GM19351 (cell line): ENCODE measurements at regions not wholly inside any gene's neighbourhood (a gene's known extent, or its start where the extent isn't known, plus 50 kb on each side); places are given as distances from the start of the nearest gene placed in this dataset.

ENCODE experiments used
- ATAC-seq: cut with Tn5 transposase; IDR thresholded peaks from one replicate; pipeline ENCODE4 v1.9.1; 2021; ENCODE audit warnings: mild to moderate bottlenecking, moderate library complexity; ENCODE audit not compliant: unreplicated experiment

DNA sequence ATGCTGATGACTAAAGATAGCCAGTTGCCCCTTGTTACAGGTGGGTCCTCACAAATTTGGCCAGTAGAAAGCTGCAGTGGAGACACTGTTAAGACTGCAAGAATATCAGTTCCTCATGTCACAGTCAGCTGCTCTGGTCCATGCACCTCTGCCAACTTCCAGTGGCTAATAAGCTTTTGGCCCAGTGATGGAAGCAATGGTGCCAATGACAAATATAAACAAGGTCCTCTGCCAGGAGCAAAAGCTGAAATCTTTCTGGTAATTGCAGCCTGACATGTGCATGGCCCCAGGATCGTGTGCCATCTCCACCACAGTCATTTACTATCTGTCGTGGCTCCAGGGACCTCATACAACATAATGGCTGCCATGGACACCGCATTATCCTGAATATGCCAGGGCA is 85.4 kb upstream of the TMEM260 start:
- no peak for ATAC-seq

DNA sequence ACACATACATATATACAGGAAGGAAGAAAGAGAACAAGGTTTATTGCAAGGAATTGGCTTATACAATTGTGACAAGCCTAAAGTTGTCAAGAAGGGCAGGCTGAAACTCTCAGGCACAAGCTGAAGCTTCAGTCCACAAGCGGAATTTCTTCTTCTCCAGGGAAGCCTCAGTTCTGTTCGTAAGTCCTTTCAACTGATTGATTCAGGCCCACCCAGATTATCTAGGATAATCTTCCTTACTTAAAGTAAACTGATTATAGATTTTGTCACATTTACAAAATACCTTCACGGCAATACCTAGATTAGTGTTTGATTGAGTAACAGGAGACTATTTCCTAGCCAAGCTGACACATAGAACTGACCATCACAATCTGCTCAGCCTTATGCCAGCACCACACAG is 81.5 kb upstream of the TMEM260 start:
- ATAC-seq: no peak

DNA sequence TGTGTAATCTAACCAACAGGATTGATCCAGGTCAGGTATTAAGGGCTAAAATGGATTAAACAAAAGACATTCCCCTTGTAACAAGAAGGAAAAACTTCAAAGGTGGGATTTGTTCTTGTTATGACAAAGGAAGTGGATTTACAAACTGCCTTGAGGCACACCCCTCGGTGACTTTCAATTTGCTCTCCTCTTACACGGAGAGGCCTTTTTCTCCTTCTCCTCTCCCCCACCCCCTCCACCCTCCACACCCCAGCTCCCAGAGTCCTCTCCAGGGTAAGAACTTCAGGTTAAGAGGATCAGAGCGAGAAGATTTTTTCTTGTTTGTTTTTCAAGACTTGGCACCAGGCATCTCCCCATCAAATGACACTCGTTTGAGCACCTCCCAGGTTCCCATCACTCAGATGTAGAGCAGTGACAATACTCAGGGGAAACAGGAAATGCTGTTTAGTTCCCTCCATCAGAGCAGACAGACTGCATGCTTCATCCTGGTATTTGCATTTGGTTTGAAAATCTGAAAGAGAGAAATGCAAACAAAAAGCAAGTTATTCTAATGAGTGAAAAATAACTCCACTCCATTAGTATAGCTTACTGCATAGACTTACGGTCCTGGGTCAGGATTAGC is 77.6 kb upstream of the TMEM260 start:
- ATAC-seq: no peak

DNA sequence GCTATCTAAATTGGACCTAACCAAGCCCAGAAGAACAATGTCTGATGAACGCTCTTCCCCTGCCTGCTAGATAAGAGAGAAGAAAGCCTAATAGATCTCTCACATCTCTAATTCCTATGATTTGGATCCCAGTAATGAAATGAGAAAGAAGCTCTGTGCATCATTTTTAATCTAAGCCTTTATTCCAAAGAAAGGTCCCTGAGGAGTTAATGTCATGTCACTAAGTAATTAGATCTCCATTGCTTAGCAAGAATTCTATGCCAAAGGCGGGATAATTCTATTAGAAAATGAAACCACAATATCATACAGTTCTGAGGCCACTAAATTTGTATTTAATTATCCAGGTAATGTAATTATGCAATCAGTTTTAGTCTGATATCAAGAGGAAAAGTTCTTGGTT is 74.2 kb upstream of the TMEM260 start:
- no peak for ATAC-seq

DNA sequence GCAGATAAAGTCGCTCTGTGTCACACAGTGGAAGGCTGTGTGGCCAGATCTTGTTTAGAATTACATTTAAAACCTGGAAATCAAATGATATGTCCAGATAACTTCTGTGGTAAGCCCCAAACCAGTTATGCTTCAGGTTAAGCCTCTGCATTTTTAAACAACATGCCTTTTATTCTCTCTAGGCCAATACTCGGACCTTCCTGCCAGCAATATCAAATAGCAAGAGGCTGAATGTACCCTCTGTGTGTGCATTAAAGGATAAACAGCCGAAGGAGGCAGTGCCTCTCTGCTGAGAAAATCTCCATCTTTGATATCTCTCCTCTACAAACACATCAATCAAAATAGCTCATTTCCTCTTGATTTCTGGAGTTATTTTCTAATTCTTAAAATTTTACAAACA is 67.1 kb upstream of the TMEM260 start:
- no peak for ATAC-seq

DNA sequence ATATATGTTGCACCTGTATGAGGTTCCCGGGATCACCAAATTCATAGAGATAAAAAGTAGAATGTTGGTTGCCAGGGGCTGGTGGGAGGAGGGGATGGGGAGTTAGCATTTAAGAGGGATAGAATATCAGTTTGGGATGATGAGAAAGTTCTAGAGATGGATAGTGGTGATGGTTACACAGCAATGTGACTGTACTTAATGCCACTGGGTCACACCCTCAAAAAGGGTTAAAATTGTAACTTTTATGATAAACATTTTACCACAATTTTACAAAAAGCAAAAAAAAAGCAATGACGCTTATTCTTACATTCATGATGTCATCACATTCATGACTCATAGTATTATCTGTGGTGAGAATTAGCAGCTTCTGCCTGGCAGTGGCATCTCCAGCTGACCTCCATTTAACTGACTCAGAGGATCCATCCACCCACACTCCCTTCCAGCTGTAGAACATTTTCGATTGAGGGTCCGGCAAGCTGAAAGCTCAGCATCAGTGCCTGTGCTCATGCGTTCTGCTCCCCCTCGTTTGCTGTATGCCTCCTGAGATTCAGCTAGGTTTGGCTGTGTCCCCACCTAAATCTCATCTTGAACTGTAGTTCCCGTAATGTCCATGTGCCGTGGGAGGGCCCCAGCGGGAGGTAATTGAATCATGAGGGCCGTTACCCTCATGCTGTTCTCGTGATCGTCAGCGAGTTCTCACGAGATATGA is 64.8 kb upstream of the TMEM260 start:
- no peak for ATAC-seq

DNA sequence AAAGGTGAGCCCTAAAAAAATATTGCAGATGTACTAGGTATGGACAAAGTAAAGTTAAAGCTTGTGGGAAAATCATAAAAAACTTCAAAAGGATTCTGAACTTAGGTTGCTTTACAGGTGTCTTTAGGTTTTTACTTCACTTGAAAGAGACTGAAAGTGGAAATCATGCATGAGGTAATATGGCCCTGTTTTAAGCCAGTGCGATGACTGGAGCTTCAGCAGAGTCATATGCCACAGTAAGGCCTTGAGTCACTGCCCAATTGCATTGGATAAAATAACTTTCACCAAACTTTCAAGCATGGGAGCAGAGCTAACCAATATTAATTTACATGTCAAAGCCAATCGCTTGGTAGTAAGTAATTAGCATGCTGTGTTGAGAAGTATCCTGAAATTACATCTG is 63.9 kb upstream of the TMEM260 start:
- ATAC-seq: no peak

DNA sequence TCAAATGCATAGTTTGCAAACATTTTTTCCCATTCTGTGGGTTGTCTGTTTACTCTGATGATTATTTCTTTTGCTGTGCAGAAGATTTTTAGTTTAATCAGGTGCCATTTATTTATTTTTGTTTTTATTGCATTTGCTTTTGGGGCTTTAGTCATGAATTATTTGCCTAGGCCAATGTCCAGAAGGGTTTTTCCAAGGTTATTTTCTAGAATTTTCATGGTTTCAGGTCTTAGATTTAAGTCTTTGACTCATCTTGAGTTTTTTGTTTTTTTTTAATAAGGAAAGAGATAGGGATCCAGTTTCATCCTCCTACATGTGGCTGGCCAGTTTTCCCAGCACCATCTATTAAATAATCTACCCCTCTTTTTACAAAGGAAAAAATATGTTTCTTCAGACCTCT is 57.2 kb upstream of the TMEM260 start:
- no peak for ATAC-seq

DNA sequence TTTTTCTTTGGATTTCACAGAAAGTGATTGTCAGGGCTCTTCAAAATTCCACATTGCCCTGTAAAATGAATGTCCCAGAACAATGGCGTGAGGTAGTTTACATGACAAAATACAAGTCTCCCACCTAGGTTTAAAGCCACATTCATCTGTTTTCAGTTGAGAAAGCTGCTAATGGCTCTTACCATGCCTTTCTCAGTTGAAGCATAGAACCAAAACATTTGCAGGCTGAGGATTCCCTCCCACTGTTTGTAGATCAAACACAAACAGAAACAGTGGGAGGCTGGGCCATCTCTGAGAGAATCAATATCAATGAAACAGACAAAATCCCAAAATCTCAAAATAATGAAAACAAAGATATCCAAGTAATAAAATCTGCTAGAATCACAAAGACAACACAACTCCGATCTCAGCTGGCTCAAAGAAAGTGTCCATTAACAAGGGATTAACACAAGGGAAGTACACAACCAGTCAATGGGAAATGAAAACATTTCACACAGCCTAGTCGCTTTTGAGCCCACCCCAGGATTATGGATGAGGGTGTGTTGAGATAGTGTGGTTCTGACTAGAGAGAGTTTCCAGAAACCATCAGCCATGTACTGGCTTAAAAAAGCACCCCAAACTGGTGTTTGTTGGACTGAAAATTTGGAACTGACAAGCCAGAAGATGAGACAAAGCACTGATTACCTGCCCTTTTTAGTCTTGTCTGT is 54.5 kb upstream of the TMEM260 start:
- no peak for ATAC-seq

DNA sequence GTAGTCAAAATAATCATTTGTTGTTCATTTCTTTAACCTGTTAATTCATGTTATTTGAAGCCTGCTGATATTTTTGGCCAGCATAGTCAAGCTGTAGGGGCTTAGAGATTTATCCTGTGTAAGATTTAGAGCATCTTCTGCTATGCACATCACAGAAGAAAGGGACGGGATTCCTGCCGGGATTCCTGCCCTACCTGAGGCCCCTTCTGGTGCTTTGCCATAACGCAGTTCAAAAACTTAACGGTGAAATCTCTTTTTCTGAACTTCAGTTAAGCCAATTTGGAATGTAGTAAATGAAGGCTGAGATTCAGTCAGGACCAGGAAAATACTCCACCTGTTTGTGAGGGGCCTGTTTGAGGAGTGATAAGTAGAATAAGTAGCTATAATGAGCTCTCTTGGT is 50.7 kb upstream of the TMEM260 start:
- no peak for ATAC-seq
